ENCODE measurements at regions not wholly inside any gene's neighbourhood (a gene's known extent, or its start where the extent isn't known, plus 50 kb on each side); places are given as distances from the start of the nearest gene placed in this dataset.
"Not testable (repeated sequence)": the region's sequence is repeated elsewhere in the genome, so short reads cannot be mapped to it uniquely, and the experiment has no call there.

DNA sequence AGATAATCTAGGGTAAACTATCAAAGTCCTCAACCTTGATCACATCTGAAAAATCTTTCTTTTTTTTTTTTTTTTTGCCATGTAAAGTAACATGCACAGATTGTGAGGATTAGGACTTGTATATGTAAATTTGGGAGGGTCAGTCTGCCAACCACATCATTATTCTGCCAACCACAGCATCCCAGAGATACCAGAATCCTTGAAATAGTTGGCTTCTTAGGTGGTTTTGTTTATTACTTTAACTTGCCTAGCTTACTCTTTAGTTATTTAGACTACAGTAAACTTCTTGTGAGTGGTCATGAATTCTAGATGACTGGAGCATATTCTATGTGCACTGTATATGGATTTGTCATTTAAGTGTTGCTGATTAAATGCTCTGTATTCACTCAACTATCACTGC, 242.1 kb upstream of the RBMS1 start:
- DNase-seq, result no peak

DNA sequence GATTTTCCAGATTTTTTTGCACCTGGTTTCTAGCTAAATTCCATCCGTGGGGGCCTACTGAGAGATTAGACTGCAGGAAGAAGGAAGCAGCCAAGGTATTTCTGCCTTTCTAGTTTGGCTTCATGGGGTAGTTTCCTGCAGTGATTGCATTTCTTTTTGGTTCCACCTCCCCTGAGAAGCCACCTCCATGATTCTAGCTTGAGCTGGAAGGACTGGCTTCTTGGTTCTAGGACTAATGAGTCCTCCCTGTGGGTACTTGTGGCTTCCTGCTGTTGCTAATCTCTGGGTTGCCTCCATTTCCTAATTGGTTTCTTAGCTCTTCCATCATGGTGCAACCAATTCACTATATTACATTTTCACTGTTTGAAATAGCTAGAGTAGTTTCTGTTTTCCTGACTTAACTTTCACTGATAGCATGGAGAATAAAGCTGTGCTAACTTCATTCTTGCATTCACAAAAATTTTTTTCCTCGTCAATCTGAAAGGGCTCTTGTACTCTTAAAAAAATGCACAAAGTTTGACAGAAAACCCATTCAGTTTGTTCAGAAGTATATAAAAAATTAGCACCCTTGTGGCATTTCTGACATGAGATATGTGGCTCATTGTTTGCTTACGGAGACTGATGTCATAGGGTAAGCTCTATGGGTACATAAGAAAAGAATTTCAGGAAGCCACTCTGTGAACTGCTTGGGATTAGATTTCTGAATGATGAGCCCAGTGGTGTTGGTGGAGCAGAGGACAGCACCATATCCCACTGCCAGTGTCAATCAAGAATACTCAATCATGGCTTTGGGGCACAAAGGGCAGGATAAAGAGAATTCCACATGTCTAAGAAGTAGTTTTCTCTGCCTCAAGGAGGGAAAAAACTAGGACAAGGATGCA, 242.8 kb upstream of the RBMS1 start:
- no peak for DNase-seq

DNA sequence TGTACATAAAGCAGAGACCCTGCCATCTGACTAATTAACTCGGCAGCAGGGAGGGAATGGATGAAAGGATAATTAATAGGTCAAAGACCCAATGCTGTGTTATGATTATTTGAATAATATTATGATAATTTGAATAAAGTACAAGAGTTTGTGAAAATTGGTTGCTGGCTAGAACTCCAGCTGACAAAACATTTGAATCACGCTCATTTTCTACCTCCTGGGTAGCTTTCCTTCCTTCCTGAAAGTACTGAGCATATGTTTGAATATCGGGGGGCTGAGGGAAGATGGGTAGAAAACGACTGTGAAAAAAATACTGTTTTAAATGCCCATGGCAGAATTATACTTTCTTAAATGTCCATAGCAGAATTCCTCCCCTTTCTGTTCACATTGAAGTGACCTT, 243.6 kb upstream of the RBMS1 start:
- DNase-seq, result no peak

DNA sequence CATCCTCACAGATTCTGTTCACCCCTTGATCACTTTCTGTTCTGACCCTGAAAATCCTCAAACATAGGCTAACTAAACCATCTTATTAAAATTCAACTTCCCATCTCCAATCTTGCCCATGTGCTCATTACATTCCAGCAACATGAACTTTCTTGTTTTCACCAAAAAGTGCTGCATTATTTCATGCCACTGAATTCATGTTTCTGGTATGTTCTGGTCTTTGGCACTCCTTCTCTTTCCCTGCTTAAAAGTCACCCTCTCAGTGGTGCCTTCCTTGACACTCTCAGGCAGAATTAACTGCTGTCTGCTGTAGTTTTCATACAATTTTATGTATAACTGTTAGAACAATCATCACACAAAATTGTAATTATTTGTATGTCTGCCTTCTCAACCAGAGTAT, 247.7 kb upstream of the RBMS1 start:
- no peak for DNase-seq

DNA sequence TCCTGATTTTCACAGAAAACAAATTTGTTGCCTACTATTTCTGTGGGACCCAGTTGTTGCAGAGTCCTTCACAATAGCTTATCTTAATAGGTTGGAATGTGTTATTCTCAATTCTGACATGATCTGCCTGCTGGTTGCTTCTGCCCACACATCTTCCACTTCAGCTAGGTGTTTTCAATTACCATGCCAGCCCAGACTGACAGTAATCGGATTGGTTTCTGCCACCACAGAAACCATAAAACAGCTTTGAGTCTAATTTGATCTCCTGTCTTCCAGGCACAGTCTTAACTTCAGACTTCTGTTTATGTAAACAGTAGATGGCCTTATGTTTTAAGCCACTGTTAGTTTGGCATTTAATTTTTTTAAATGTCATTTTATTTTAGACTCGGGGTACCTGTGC, 248.2 kb upstream of the RBMS1 start:
- DNase-seq, result no peak

DNA sequence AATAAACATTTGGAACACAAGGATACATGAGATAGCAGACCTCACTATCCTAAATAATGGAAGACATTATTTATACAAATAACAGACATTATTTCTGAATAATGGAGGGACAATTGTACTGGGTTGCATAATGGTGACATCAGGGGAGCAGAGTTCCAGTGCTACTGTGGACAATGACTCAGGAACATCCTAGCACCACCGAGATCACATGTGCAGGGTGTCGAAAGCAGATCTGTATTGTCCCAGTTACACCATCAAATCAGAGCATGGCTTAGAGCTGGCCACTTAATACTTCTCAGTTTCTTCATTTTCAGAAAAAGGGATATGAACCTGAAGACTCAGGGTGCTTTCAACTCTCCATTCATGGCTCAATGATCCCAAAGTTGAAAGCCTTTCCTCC, 249.1 kb upstream of the RBMS1 start:
- DNase-seq, result no peak

DNA sequence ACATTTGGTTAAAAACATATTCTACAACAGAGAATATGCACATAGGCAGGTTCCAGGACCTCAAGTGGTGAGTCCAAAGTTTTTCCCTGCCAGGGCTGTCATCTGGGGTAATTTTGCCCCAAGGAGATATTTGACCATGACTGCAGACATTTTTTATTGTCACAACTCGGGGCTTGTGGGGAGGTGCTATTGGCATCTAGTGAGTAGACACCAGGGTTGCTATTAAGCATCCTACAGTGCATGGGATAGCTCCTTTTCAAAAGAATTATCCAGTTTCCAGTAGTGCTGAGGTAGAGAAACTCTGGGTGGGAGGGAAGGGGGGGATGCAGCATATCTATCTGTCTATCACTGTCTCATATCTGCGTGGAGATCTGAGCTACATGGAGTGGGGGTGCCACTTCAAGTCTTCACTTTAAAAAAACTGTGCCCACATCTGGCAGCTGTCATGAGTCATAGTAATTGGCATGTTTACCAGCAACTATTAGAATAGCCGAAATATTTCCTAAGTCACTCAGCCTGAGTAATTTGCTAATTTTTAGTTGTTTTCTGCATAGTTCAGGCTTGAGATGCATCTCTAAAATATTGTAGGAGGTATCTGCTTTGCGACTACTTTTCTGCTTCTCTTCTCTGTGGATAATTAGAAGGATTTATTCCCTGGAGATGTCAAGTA, 254.0 kb upstream of the RBMS1 start:
- no peak for DNase-seq

DNA sequence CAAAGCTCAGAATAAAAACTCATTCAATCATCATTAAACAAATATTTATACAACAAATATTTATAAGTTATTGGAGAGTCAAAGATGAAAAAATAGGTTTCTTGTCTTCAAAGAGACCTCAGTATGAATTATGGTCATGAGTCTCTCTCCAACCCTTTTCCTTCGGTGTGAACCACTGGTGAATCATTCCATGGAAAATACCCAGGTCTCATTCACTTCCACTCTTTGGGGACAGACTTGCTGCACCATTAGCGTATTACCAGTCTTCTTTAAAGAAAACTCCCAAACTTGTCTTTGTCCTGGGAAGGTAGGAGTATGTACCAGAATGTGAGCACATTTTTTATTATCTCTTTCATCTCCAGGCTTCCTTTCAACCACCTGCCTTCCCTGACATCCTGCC, 257.4 kb upstream of the RBMS1 start:
- no peak for DNase-seq

DNA sequence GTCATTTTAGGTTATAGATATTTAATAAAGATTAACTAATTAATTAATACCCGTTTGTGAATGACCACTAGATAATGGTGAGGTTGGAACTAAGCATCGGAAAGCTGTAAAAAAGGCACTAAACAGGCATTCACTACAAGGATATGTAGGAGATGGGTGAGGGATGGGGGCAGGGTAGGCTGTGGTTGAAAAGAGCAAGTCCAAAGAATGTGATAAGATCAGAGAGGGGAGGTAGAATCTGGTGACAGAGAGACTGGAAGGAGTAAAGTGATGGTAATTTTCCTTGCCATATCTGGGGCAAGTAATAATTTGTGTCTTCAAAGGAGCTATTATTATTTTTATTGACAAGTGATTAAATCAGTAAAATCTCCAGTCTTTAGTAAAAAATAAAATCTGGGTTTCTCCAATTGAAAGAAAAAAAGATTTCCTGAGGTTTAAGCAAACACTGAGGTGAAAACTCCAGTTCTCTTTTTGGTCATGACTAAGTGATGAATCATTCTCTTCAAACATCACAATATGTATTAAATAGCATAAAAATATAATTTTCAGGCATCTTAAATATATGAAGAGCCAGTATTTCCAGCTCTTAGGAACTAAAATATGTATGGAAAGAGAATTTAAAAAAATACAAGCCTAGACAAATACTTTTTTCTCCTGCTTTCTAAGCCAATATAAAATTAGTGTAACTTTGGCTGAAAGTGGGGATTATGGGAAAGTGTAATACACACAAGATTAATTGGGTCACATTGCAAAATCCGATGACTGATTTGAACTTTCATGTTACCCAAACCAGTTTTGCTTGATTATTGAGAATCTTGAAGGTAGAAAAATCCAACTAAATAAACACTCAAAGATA, 259.1 kb upstream of the RBMS1 start:
- DNase-seq, result no peak

DNA sequence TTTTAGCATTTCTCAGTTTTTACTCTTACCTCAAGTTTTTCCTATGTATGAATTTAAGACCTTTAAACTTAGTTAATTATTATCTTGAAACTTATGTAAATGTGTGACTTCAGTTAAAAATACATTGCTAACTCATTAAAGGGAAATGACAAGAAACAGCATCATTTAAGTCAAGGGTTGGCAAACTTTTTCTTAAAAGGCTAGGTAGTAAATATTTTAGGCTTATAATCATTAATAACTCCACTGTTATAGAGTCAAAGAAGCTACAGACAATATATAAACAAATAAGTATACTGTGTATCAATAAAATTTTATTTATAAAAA, 259.7 kb upstream of the RBMS1 start:
- DNase-seq, result no peak

DNA sequence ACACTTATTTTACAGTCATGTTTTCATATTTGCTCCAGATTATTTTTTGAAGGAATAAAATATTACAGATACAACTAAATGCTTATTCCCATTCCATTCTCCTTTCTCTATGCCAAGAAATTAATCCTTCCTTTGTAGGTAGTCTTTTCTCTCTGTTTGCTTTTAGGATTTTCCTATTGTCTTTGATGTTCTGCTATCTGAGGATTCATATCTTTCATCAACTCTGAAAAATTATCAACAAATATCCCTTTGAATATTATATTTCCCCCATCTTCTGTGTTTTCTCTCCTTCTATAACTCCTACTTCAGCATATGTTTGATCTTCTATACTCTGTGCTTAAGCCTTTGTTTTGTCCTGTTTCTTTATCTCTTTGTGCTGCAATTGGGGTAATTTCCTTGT, 260.4 kb upstream of the RBMS1 start:
- DNase-seq, result no peak

DNA sequence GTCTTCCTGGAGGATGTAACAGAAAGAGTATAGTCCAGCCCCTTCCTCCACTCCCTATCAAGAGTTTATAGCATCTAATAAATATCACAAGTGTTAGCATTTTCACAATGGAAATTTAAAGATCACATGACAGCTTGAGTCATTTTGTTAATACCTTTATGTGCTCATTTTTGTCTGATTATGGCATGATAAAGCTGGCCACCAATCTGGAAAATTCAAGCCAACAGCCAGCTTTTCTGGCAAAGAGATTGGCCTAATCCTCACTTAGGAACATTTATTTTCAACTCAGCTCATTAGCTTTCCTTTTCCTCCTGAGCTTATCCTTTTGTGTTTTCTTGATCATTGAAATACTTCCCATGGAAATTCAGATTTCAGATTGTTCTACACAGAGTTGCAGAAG, 262.9 kb upstream of the RBMS1 start:
- DNase-seq, result no peak

DNA sequence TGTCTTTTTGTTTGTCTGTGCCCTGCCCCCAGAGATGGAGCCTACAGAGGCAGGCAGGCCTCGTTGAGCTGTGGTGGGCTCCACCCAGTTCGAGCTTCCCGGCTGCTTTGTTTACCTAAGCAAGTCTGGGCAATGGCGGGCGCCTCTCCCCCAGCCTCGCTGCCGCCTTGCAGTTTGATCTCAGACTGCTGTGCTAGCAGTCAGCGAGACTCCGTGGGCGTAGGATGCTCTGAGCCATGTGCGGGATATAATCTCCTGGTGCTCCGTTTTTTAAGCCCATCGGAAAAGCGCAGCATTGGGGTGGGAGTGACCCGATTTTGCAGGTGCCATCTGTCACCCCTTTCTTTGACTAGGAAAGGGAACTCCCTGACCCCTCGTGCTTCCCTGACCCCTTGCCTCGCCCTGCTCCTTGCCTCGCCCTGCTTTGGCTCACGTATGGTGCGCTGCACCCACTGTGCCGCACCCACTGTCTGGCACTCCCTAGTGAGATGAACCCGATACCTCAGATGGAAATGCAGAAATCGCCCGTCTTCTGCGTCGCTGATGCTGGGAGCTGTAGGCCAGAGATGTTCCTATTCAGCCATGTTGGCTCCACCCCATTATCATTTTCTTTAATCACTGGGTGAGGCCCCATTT, 269.0 kb upstream of the RBMS1 start:
- not testable (repeated sequence) for DNase-seq

DNA sequence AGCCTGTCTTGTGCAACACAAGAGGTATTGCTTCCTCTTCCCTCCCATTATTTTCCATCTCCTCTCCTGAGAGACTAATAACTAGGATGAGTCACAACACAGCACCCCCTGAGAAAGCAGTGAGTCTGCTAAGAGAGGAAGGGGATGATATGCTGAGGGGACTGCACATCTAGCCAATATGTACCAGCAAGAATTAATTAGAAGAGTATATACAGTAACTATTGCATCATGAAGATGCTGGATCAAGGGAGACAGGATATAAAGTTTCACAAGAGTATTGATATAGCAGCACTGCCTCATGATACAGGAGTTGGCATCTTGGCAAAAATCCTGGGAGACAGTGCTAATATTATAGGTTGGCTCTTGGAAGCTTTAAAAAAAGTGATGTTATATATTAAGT, 289.9 kb upstream of the RBMS1 start:
- DNase-seq, result no peak

DNA sequence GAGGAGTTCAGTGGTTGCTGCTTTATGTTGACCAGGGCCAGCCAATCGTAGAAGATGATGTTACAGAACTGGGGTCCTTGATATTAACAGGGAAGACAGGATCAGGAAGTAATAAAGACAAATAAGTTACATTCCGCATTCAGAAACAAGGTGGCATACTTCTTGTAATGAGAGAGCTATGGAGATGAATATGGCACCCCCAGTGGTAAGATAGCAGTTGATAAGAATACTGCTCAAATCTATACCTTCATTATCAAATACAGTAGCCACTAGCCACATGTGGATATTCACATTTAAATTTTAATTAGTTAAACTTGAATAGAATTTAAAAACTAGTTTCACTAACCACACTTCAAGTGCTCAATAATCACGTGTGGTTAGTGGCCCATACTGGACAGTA, 290.4 kb upstream of the RBMS1 start:
- no peak for DNase-seq

DNA sequence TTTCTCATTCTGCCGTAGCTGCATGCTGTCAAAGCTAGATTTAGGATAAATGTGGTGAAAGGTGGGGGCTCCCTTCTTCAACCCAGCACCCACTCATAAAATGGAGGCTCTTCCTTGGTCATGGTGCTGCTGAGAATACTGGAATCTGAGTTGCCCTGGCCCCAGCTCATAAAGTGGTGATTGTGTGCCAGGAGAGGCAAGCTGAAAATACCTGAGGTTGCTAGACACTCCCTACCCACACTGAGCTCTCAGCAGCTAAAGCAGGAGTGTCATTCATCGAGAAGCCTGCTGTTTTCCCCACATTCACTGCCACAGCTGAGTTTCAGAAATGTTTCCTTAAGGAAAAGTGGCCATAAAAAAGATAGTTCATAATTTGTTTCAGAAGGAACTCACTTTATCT, 297.1 kb upstream of the RBMS1 start:
- no peak for DNase-seq

DNA sequence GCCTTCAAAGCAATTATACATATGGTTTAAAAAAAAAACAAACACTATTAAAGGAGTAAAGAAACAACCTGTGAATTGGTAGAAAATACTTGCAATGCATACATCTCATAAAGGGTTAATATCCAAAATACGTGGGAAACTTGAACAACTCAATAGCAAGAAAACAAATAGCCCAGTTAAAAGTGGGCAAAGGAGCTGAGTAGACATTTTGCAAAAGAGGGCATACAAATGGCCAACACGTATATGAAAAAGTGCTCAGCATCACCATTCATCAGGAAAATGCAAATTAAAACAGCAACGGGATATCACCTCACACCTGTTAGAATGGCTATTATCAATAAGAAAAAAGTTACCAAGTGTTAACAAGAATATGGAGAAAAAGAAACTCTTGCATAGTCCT, 298.3 kb upstream of the RBMS1 start:
- no peak for DNase-seq

DNA sequence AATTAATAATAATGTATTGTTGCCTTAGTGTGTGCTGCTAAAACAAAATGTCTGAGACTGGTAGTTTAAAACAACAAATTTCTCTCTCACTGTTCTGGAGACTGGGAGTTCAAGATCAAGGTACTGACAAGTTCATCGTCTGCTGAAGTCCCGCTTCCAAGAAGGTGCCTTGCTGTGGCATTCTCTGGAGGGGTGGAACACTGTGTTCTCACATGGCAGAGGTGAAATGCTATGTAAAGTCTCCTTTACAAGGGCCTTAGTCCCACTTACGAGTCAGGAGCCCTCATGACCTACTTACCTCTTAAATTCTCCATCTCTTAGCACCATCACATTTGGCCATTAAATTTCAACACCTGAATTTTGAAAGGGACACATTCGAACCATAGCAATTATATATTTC, 299.2 kb upstream of the RBMS1 start:
- DNase-seq, result no peak

DNA sequence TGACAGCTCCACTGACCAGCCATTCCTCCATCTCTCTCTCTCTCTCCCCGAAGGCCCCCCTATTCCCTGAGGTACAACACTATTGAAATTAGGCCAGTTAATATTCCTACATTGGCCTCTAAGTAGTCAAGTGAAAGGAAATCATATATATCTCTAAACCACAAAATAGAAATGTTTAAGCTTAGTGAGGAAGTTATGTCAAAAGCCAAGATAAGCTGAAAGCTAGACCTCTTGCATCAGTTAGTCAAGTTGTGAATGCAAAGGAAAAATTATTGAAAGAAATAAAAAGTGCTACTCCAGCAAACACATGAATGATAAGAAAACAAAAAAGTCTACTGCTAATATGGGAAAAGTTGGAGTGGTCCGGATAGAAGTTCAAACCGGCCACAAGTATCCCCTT, 301.3 kb upstream of the RBMS1 start:
- no peak for DNase-seq

DNA sequence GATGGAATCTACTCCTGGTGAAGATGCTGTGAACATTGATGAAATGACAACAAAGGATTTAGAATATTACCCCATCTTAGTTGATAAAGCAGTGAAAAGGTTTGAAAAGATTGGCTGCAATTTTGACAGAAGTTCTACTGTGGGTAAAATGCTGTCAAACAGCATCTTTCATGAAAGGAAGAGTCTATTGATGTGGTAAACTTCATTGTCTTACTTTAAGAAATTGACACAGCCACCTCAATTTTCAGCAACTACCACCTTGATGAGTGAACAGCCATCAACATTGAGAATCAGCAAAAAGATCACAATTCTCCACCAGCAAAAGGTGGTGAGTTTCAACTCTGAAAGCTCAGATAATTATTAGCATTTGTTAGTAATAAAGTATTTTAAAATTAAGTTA, 310.3 kb upstream of the RBMS1 start:
- no peak for DNase-seq

DNA sequence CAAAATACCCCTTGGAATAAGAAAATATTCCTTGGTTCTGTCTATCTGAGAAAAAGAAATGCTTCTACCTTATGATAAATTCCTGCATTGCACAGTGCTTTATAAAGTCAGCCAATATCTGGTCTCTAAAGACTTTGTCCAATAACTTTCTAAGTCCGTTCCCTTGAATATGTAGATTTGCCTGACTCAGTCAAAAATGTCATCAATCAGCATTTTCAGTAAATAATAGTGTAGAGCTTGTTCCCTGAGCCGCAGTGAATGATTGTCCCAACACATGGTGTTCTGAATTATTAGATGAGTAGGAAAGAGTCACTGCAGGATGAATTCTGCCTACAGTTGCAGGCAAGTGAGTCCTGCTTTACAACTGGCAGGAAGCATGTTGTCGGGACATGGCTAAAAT, 316.8 kb upstream of the RBMS1 start:
- DNase-seq, result no peak

DNA sequence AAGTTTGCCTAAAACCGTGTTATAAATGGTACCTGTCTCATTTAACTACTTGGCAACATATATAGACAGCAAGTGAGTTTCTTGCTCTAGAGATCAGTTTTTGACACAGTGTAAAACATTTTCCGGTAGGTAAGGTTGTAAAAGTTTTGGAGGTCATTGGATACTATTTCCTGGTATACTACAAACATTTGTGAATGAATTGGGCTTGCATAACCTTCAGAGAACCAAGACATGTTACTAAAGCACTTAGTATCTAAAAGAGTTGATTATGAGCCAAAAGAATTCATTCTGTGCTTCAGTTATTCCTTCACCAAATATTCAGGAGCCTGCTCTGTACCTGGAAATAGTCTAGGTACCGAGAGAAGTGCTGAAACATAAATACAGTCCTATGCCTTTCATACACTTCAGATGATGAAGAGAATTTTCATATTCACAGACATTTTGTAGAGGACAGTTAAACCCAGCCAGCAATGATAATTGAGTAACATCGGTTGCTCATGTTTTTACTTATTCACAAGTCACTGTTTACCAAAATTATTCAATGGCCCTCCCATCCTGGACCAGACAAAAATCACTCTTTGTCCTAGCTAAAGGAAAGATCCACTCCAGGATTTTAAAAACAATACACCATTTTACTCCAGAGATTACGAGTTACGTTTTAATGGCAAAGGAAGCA, 319.4 kb upstream of the RBMS1 start:
- no peak for DNase-seq

DNA sequence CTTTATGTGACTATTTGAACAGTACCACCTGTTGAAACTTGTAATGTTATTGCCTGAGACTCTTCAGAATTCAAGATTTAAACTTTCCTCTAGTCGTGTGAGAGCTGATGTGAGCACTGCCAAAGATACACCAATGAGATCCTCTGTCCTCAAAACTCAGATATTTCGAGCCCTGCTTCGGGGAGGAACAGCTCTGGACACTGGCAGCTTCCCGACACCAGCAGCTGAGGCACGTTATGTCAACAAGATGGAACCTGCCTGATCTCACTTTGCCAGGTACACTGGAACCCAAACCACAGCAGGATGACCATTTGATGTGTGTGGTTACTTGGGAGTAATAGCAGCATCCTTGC, 319.9 kb upstream of the RBMS1 start:
- DNase-seq, result no peak
